ENCODE measurements at regions not wholly inside any gene's neighbourhood (a gene's known extent, or its start where the extent isn't known, plus 50 kb on each side); places are given as distances from the start of the nearest gene placed in this dataset.

DNA sequence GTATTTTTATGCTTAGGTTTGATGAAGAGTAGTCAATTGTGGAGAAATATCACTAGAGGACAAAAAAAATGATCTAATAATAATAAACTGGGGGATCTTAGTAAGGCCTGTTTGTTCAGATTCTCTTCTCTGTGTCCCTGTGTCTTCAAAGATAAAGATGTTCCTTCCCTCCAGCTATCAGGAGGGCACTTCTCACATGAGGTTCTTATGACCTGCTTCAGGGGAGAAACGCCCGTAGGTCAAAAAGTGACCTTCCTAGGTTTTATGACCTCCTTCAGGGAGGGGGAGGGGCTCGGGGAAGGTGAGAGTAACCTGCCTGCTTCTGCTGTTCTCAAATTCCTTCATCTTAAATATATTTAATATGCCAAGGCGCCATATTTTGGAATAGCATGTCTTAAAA lies 89.2 kb upstream of the JADE1 start:
- no peak for TF ChIP-seq CTCF (IDR thresholded peaks at IDR 0.05)
- TF ChIP-seq POLR2AphosphoS5 (IDR thresholded peaks at IDR 0.05) = no peak

Measured in breast epithelium (tissue), 3 donors.